Muscle of leg (tissue), 3 donors: ENCODE measurements at regions not wholly inside any gene's neighbourhood (a gene's known extent, or its start where the extent isn't known, plus 50 kb on each side); places are given as distances from the start of the nearest gene placed in this dataset.
"Not testable (repeated sequence)": the region's sequence is repeated elsewhere in the genome, so short reads cannot be mapped to it uniquely, and the experiment has no call there.

Source experiments
- DNase-seq: peaks from one replicate; pipeline ENCODE4 v3.0.0; 2013
- H3K27ac ChIP-seq: one replicate; pipeline ENCODE4 v1.5.1; 2013; ENCODE audit warnings: mild to moderate bottlenecking, low read length, control low read depth
- H3K27me3 ChIP-seq: one replicate; pipeline ENCODE4 v1.6.1; 2013; ENCODE audit warnings: low read length; ENCODE audit not compliant: control insufficient read depth, insufficient read depth
- H3K36me3 ChIP-seq: one replicate; pipeline ENCODE4 v1.6.1; 2013; ENCODE audit warnings: low read length; ENCODE audit not compliant: control insufficient read depth, insufficient read depth
- H3K4me1 ChIP-seq: one replicate; pipeline ENCODE4 v1.6.1; 2013; ENCODE audit warnings: low read length; ENCODE audit not compliant: control insufficient read depth, insufficient read depth
- H3K4me3 ChIP-seq: one replicate; pipeline ENCODE4 v1.5.1; 2013; ENCODE audit warnings: low read length, control low read depth
- H3K9me3 ChIP-seq: replicated peaks from 2 replicates; pipeline ENCODE4 v1.6.1; 2013; ENCODE audit warnings: low read depth, low read length; ENCODE audit not compliant: control insufficient read depth
- WGBS: methylation state at CpG from one replicate; pipeline ENCODE4 v1.1.5; 2013; ENCODE audit warnings: missing lambda C conversion rate; ENCODE audit not compliant: insufficient coverage; 5-methylcytosine and 5-hydroxymethylcytosine counted together

- Histone ChIP-seq H3K9me3 (peaks cover 2% of the 10 kb centered on the region), H3K27ac (no peak overlapping the region), H3K27me3 (no peaks in the 10 kb centered on the region), H3K4me3 (no peak overlapping the region), H3K36me3 (no peaks in the 10 kb centered on the region), H3K4me1 (no peaks in the 10 kb centered on the region)
- WGBS: no CpG with 5 or more reads among the region's 2 CpGs
- no peak for DNase-seq
Observed at GRCh38 chr13:91241221-91241933, 106.1 kb upstream of the MIR17HG start.

GRCh38 chr13:91242652-91243051 lies 104.8 kb upstream of the MIR17HG start:
- Histone ChIP-seq H3K27ac (no peak overlapping the region), H3K4me1 (no peaks in the 10 kb centered on the region), H3K4me3 (no peak overlapping the region), H3K9me3 (peaks cover 2% of the 10 kb centered on the region), H3K36me3 (no peaks in the 10 kb centered on the region), H3K27me3 (no peaks in the 10 kb centered on the region)
- DNase-seq: peak; percentile 19

- Histone ChIP-seq H3K9me3 (peaks cover 2% of the 10 kb centered on the region), H3K4me3 (no peak overlapping the region), H3K36me3 (no peaks in the 10 kb centered on the region), H3K27me3 (no peaks in the 10 kb centered on the region), H3K27ac (no peak overlapping the region), H3K4me1 (no peaks in the 10 kb centered on the region)
- 86% methylated on average over 2 of the region's 2 CpGs for WGBS
- DNase-seq: no peak
Observed at GRCh38 chr13:91245288-91245687, 102.2 kb upstream of the MIR17HG start.

GRCh38 chr13:91247768-91248167 lies 99.7 kb upstream of the MIR17HG start:
- peaks cover 2% of the 10 kb centered on the region for H3K9me3 ChIP-seq
- no peak overlapping the region for H3K4me3 ChIP-seq
- no peaks in the 10 kb centered on the region for H3K4me1 ChIP-seq
- no peaks in the 10 kb centered on the region for H3K36me3 ChIP-seq
- DNase-seq: peak; percentile 53
- H3K27me3 ChIP-seq: no peaks in the 10 kb centered on the region
- no peak overlapping the region for H3K27ac ChIP-seq

GRCh38 chr13:91248249-91248648 lies 99.2 kb upstream of the MIR17HG start:
- no peaks in the 10 kb centered on the region for H3K9me3 ChIP-seq
- no peak overlapping the region for H3K4me3 ChIP-seq
- no peaks in the 10 kb centered on the region for H3K27me3 ChIP-seq
- no peaks in the 10 kb centered on the region for H3K36me3 ChIP-seq
- WGBS: 0% methylated on average over 1 of the region's 4 CpGs
- peak; percentile 27 for DNase-seq
- H3K4me1 ChIP-seq: no peaks in the 10 kb centered on the region
- no peak overlapping the region for H3K27ac ChIP-seq

GRCh38 chr13:91249370-91249769 lies 98.1 kb upstream of the MIR17HG start:
- 75% methylated on average over 2 of the region's 2 CpGs for WGBS
- Histone ChIP-seq H3K27ac (no peak overlapping the region), H3K27me3 (no peaks in the 10 kb centered on the region), H3K9me3 (no peaks in the 10 kb centered on the region), H3K4me1 (no peaks in the 10 kb centered on the region), H3K4me3 (no peak overlapping the region), H3K36me3 (no peaks in the 10 kb centered on the region)
- no peak for DNase-seq

GRCh38 chr13:91249861-91250260 lies 97.6 kb upstream of the MIR17HG start:
- H3K4me3 ChIP-seq: no peak overlapping the region
- H3K27ac ChIP-seq: no peak overlapping the region
- no peaks in the 10 kb centered on the region for H3K4me1 ChIP-seq
- DNase-seq: no peak
- H3K27me3 ChIP-seq: no peaks in the 10 kb centered on the region
- H3K36me3 ChIP-seq: no peaks in the 10 kb centered on the region
- no peaks in the 10 kb centered on the region for H3K9me3 ChIP-seq
- no CpG with 5 or more reads among the region's 2 CpGs for WGBS

- H3K4me1 ChIP-seq, H3K36me3 ChIP-seq, DNase-seq, H3K27me3 ChIP-seq, H3K9me3 ChIP-seq, H3K27ac ChIP-seq, H3K4me3 ChIP-seq: not testable (repeated sequence)
- WGBS: 100% methylated on average over 3 of the region's 4 CpGs
Observed at GRCh38 chr13:91251573-91251972, 95.9 kb upstream of the MIR17HG start.

- H3K27ac ChIP-seq: no peak overlapping the region
- no peaks in the 10 kb centered on the region for H3K27me3 ChIP-seq
- no peak overlapping the region for H3K4me3 ChIP-seq
- no CpG with 5 or more reads among the region's 2 CpGs for WGBS
- H3K36me3 ChIP-seq: no peaks in the 10 kb centered on the region
- H3K9me3 ChIP-seq: peaks cover 2% of the 10 kb centered on the region
- no peaks in the 10 kb centered on the region for H3K4me1 ChIP-seq
- no peak for DNase-seq
Observed at GRCh38 chr13:91264484-91264883, 83.0 kb upstream of the MIR17HG start.

GRCh38 chr13:91269237-91269636 lies 78.2 kb upstream of the MIR17HG start:
- no peak for DNase-seq
- no peak overlapping the region for H3K4me3 ChIP-seq
- no peak overlapping the region for H3K27ac ChIP-seq
- H3K9me3 ChIP-seq: peaks cover 2% of the 10 kb centered on the region
- H3K27me3 ChIP-seq: no peaks in the 10 kb centered on the region
- no peaks in the 10 kb centered on the region for H3K4me1 ChIP-seq
- no peaks in the 10 kb centered on the region for H3K36me3 ChIP-seq
- no CpG with 5 or more reads among the region's 1 CpG for WGBS

GRCh38 chr13:91270031-91270430 lies 77.5 kb upstream of the MIR17HG start:
- H3K27ac ChIP-seq: no peak overlapping the region
- H3K4me3 ChIP-seq: no peak overlapping the region
- no peaks in the 10 kb centered on the region for H3K36me3 ChIP-seq
- H3K4me1 ChIP-seq: no peaks in the 10 kb centered on the region
- 0% methylated on average over 1 of the region's 3 CpGs for WGBS
- no peak for DNase-seq
- H3K9me3 ChIP-seq: no peaks in the 10 kb centered on the region
- H3K27me3 ChIP-seq: no peaks in the 10 kb centered on the region
